SK-N-SH (cell line): ENCODE measurements at regions not wholly inside any gene's neighbourhood (a gene's known extent, or its start where the extent isn't known, plus 50 kb on each side); places are given as distances from the start of the nearest gene placed in this dataset.

Experiments
- CTCF ChIA-PET: fragments of 300-600, 350-600 bp; formaldehyde crosslinking; extraction: SDS; loops from one replicate; lab custom pipeline; 2021; lab: Yijun Ruan, JAX
- POLR2A ChIA-PET: fragments of 350-600 bp; sonication (Branson Sonifier 250); formaldehyde crosslinking; extraction: SDS; loops from one replicate; lab custom pipeline; 2020; ENCODE audit warnings: antibody characterized with exemption, inconsistent platforms; lab: Yijun Ruan, JAX
- DNase-seq: peaks from one replicate; pipeline ENCODE4 v3.0.0; 2012
- H2AFZ ChIP-seq: fragments of 200-600 bp; sonication (generic); 2 replicates; pipeline ENCODE4 v1.8.1; 2016; ENCODE audit warnings: antibody characterized with exemption, mild to moderate bottlenecking, low read depth
- H3F3A ChIP-seq: fragments of 200-600 bp; sonication (generic); replicated peaks from 2 replicates; pipeline ENCODE3; 2016; ENCODE audit warnings: antibody characterized with exemption, mild to moderate bottlenecking; ENCODE audit not compliant: insufficient read depth
- H3K27ac ChIP-seq, 2 experiments: fragments of 200-500 bp in 1 of 2; fragments of 200-600 bp in 1 of 2; sonication (Bioruptor generic) in 1 of 2; sonication (generic), shearing (Covaris generic) in 1 of 2; 2 replicates each; pipeline versions ENCODE4 v1.5.1 to v1.6.1; 2014 to 2016; ENCODE audit warnings: low read depth in 2 of 2, inconsistent platforms in 1 of 2, low read length in 1 of 2, mild to moderate bottlenecking in 1 of 2, mixed read lengths in 1 of 2
- H3K27me3 ChIP-seq: fragments of 200-600 bp; sonication (generic), shearing (Covaris generic); 2 replicates; pipeline ENCODE4 v1.6.1; 2016; ENCODE audit warnings: mixed run types; ENCODE audit not compliant: insufficient read depth
- H3K36me3 ChIP-seq, 2 experiments: fragments of 200-500 bp in 1 of 2; fragments of 200-600 bp in 1 of 2; sonication (Bioruptor generic) in 1 of 2; sonication (generic) in 1 of 2; replicated peaks in 1 of 2; 2 replicates each; pipeline versions ENCODE3 to v1.5.1; 2014 to 2016; ENCODE audit warnings: low read length in 1 of 2, mild to moderate bottlenecking in 1 of 2; ENCODE audit not compliant: insufficient read depth in 2 of 2, control insufficient read depth in 1 of 2
- H3K4me1 ChIP-seq, 2 experiments: fragments of 200-500 bp in 1 of 2; fragments of 200-600 bp in 1 of 2; sonication (Bioruptor generic) in 1 of 2; sonication (generic), shearing (Covaris generic) in 1 of 2; 2 replicates each; pipeline versions ENCODE4 v1.5.1 to v1.6.1; 2014 to 2016; ENCODE audit warnings: low read depth in 1 of 2, low read length in 1 of 2, mixed run types in 1 of 2; ENCODE audit not compliant: insufficient read depth in 2 of 2, control insufficient read depth in 1 of 2
- H3K4me2 ChIP-seq: fragments of 200-600 bp; sonication (generic), shearing (Covaris generic); 2 replicates; pipeline ENCODE4 v1.6.1; 2017; ENCODE audit warnings: mixed run types
- H3K4me3 ChIP-seq, 2 experiments: fragments of 200-500 bp in 1 of 2; fragments of 200-600 bp in 1 of 2; sonication (Bioruptor generic) in 1 of 2; sonication (generic), shearing (Covaris generic) in 1 of 2; 2 replicates each; pipeline versions ENCODE4 v1.5.1 to v1.8.1; 2014 to 2016; ENCODE audit warnings: low read depth in 2 of 2, inconsistent platforms in 1 of 2, low read length in 1 of 2, mild to moderate bottlenecking in 1 of 2, mixed read lengths in 1 of 2, moderate library complexity in 1 of 2
- H3K79me2 ChIP-seq: fragments of 200-600 bp; sonication (generic); 2 replicates; pipeline ENCODE4 v1.8.1; 2017; ENCODE audit warnings: mild to moderate bottlenecking; ENCODE audit not compliant: insufficient read depth
- H3K9ac ChIP-seq: fragments of 200-600 bp; sonication (generic); 2 replicates; pipeline ENCODE4 v1.6.1; 2017; ENCODE audit warnings: mixed run types
- H3K9me2 ChIP-seq: fragments of 200-600 bp; sonication (generic); 2 replicates; pipeline ENCODE4 v1.6.1; 2017; ENCODE audit warnings: mixed run types
- H3K9me3 ChIP-seq: fragments of 200-600 bp; sonication (generic); 2 replicates; pipeline ENCODE4 v1.6.1; 2017; ENCODE audit warnings: mixed run types, mild to moderate bottlenecking, moderate library complexity
- H4K20me1 ChIP-seq: fragments of 200-600 bp; sonication (generic); 2 replicates; pipeline ENCODE4 v1.6.1; 2017; ENCODE audit warnings: mild to moderate bottlenecking, mixed run types; ENCODE audit not compliant: insufficient read depth
- CHD2 ChIP-seq: fragments of 150-350 bp; IDR thresholded peaks from 2 replicates; pipeline ENCODE4 v1.6.1; 2018; ENCODE audit warnings: low read length; ENCODE audit not compliant: partially characterized antibody
- FOSL2 ChIP-seq: IDR thresholded peaks from 2 replicates; pipeline ENCODE4 v1.4.0; 2012; ENCODE audit warnings: low read depth, mild to moderate bottlenecking, moderate library complexity, borderline replicate concordance
- FOXJ3 ChIP-seq: sonication (generic); formaldehyde crosslinking; IDR thresholded peaks from 2 replicates; pipeline ENCODE4 v1.5.1; 2020; ENCODE audit warnings: mild to moderate bottlenecking, missing genetic modification reagents
- GABPA ChIP-seq: IDR thresholded peaks from 2 replicates; pipeline ENCODE4 v1.4.0; 2012; ENCODE audit warnings: low read depth, mild to moderate bottlenecking
- GATA2 ChIP-seq: sonication (generic); formaldehyde crosslinking; IDR thresholded peaks from 2 replicates; pipeline ENCODE4 v1.5.0; 2020; ENCODE audit warnings: mild to moderate bottlenecking, missing genetic modification reagents
- MEF2A ChIP-seq: IDR thresholded peaks from 2 replicates; pipeline ENCODE4 v1.4.0; 2012; ENCODE audit warnings: low read depth, borderline replicate concordance
- NFIC ChIP-seq: IDR thresholded peaks from 2 replicates; pipeline ENCODE4 v1.4.0; 2012; ENCODE audit warnings: borderline replicate concordance
- NRF1 ChIP-seq: IDR thresholded peaks from 2 replicates; pipeline ENCODE4 v1.6.1; 2012; ENCODE audit warnings: low read depth, mild to moderate bottlenecking, low read length
- POLR2AphosphoS5 ChIP-seq: IDR thresholded peaks from 2 replicates; pipeline ENCODE4 v1.6.1; 2012; ENCODE audit warnings: low read depth, low read length
- WGBS: methylation state at CpG from one replicate; pipeline ENCODE4 v1.1.6; 2017; ENCODE audit warnings: low lambda C conversion rate; 5-methylcytosine and 5-hydroxymethylcytosine counted together
- TF ChIP-seq, protein P1 (sequence below): fragments of 150-350 bp; IDR thresholded peaks from 2 replicates; pipeline ENCODE4 v1.6.1; 2016; ENCODE audit warnings: mild to moderate bottlenecking, low read depth, low read length

DNA sequence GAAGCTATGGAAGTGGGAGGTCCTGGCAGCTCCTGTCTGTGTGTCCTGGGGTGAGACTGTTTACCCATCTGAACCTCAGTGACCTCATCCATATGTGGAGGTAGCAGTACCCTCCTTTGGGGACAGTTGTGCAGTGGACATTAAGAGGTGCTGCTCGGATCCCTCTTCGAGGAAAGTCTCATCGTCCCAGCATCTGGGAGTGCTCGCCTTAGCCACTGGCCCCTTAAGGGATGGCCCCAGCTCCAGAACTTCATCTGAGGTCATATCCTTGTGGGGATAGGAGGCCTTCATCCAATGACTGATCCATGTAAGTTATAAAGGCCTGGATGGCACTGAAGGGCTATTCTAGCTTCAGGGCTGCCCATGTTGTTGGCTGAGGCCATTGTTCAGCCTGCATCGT, 538.1 kb downstream of the MIAT start:
- Histone ChIP-seq H3K36me3 (no peaks in the 10 kb centered on the region), H2AFZ (no peak overlapping the region), H3K4me2 (no peak overlapping the region), H3K4me3 (no peak overlapping the region), H3K27me3 (no peaks in the 10 kb centered on the region), H3F3A (no peaks in the 10 kb centered on the region), H3K4me1 (no peaks in the 10 kb centered on the region), H3K9me2 (no peaks in the 10 kb centered on the region), H3K9me3 (peaks cover 5% of the 10 kb centered on the region; the same call in 1 of the 2 replicates)
- WGBS: 87% methylated on average over 5 of the region's 5 CpGs
- POLR2A ChIA-PET: no interaction called here
- CTCF ChIA-PET: interaction anchor here (1.0 kb wide), 1 partner anchor 12 kb away, joined by 3 read pairs; no protein-coding TSS in a partner anchor
- DNase-seq: no peak
- TF ChIP-seq FOXJ3 (no peak), NFIC (no peak), POLR2AphosphoS5 (no peak), GABPA (no peak), MEF2A (no peak)
- TF ChIP-seq, all 33 proteins: peak for 0
- Histone ChIP-seq H3K9ac (no peak overlapping the region), H3K27ac (no peak overlapping the region), H3K79me2 (no peaks in the 10 kb centered on the region), H4K20me1 (no peaks in the 10 kb centered on the region)

DNA sequence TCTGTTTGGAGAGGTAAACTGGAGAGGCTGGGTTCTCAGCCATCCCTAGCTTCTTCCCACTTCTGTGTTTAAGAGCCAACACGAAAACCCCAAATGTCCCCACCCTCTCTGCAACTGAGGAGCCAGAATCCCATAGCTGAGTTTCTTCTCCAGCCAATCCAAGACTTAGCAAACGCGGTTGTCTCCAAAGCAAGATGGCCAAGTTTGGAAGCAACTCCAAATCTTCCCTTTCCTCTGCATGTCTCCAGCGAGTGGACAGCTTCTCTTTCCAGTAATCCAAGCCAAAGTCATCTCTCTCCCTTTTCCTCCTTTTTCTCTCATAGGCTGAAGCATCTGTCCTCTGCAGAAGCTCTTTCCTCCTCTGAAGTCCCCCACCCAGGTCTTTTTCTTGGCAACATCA, 539.2 kb downstream of the MIAT start:
- POLR2A ChIA-PET: no interaction called here

DNA sequence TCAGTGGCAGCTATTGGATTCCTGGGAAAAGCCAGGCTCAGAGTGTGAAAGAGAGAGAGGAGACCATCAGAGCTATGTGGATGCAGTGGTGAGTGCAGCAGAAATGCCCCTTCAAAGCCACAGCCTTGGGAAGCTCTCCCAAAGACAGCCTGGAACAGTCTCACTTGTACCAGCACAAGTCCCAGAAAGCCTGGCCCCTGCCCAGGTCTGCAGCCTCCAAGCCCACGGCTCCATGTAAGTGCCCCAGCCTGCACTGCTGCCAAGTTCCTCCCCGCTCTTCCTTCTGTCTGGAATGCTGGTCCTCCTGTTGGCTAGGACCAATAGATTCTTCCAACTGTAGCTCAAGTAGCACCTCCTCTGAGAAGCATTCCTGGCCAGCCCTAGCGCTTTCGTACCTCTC, 539.7 kb downstream of the MIAT start:
- WGBS: 86% methylated on average over 3 of the region's 4 CpGs
- TF ChIP-seq GABPA: no peak
- no peak for TF ChIP-seq NRF1
- TF ChIP-seq, protein P1, sequence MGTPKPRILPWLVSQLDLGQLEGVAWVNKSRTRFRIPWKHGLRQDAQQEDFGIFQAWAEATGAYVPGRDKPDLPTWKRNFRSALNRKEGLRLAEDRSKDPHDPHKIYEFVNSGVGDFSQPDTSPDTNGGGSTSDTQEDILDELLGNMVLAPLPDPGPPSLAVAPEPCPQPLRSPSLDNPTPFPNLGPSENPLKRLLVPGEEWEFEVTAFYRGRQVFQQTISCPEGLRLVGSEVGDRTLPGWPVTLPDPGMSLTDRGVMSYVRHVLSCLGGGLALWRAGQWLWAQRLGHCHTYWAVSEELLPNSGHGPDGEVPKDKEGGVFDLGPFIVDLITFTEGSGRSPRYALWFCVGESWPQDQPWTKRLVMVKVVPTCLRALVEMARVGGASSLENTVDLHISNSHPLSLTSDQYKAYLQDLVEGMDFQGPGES: no peak
- no peaks in the 10 kb centered on the region for H3F3A ChIP-seq
- H3K36me3 ChIP-seq: no peaks in the 10 kb centered on the region
- H3K79me2 ChIP-seq: no peaks in the 10 kb centered on the region
- H3K9me3 ChIP-seq: no peaks in the 10 kb centered on the region
- H3K9me2 ChIP-seq: no peaks in the 10 kb centered on the region
- no peaks in the 10 kb centered on the region for H3K27me3 ChIP-seq
- H3K9ac ChIP-seq: no peak overlapping the region
- H4K20me1 ChIP-seq: no peaks in the 10 kb centered on the region
- no peaks in the 10 kb centered on the region for H3K4me1 ChIP-seq
- H3K4me2 ChIP-seq: no peak overlapping the region
- H2AFZ ChIP-seq: no peak overlapping the region
- H3K27ac ChIP-seq: no peak overlapping the region
- CTCF ChIA-PET: interaction anchor here (0.7 kb wide), 1 partner anchor 24 kb away, joined by 3 read pairs; no protein-coding TSS in a partner anchor
- H3K4me3 ChIP-seq: no peak overlapping the region
- POLR2A ChIA-PET: no interaction called here
- DNase-seq: no peak

More for the DNA sequence above, 539.2 kb downstream of the MIAT start:
- no peaks in the 10 kb centered on the region for H3K27me3 ChIP-seq
- TF ChIP-seq CHD2 (no peak), GATA2 (CRISPR knock-in tag) (no peak), FOSL2 (no peak)
- no peaks in the 10 kb centered on the region for H3K4me1 ChIP-seq
- CTCF ChIA-PET: interaction anchor here (0.7 kb wide), 2 partner anchors 23 to 440 kb away, joined by 3 read pairs; no protein-coding TSS in a partner anchor
- no peaks in the 10 kb centered on the region for H4K20me1 ChIP-seq
- H2AFZ ChIP-seq: no peak overlapping the region
- 42% methylated on average over 3 of the region's 4 CpGs for WGBS
- H3K27ac ChIP-seq: no peak overlapping the region
- H3K36me3 ChIP-seq: no peaks in the 10 kb centered on the region
- no peaks in the 10 kb centered on the region for H3F3A ChIP-seq
- no peaks in the 10 kb centered on the region for H3K9me2 ChIP-seq
- no peak overlapping the region for H3K4me3 ChIP-seq
- no peak overlapping the region for H3K9ac ChIP-seq
- no peak overlapping the region for H3K4me2 ChIP-seq
- no peaks in the 10 kb centered on the region for H3K9me3 ChIP-seq
- no peaks in the 10 kb centered on the region for H3K79me2 ChIP-seq
- no peak for DNase-seq
